Fibroblast of gingiva (primary cell): ENCODE measurements at regions not wholly inside any gene's neighbourhood (a gene's known extent, or its start where the extent isn't known, plus 50 kb on each side); places are given as distances from the start of the nearest gene placed in this dataset.
A peak's percentile ranks its signal among the peaks of the same experiment; 100 is the strongest.

Experiments used
- DNase-seq: peaks from one replicate; pipeline ENCODE4 v3.0.0-alpha.2; 2011; ENCODE audit warnings: low read depth

- DNase-seq = no peak
Measured at GRCh38 chr18:10225300-10225699, 229.1 kb upstream of the APCDD1 start.

GRCh38 chr18:10226971-10227370, 227.5 kb upstream of the APCDD1 start:
- no peak for DNase-seq

GRCh38 chr18:10228326-10228725, 226.1 kb upstream of the APCDD1 start:
- no peak for DNase-seq

GRCh38 chr18:10229458-10229857, 225.0 kb upstream of the APCDD1 start:
- DNase-seq = no peak

GRCh38 chr18:10230072-10230471, 224.4 kb upstream of the APCDD1 start:
- DNase-seq = peak; percentile 62

GRCh38 chr18:10231220-10231619, 223.2 kb upstream of the APCDD1 start:
- DNase-seq = no peak

GRCh38 chr18:10232062-10232461, 222.4 kb upstream of the APCDD1 start:
- no peak for DNase-seq

- no peak for DNase-seq
Measured at GRCh38 chr18:10233082-10233875, 221.2 kb upstream of the APCDD1 start.

- no peak for DNase-seq
Measured at GRCh38 chr18:10234281-10234680, 220.2 kb upstream of the APCDD1 start.

GRCh38 chr18:10234912-10235660, 219.3 kb upstream of the APCDD1 start:
- DNase-seq = peak; percentile 90

- no peak for DNase-seq
Measured at GRCh38 chr18:10235661-10235952, 218.8 kb upstream of the APCDD1 start.

GRCh38 chr18:10239103-10239502, 215.3 kb upstream of the APCDD1 start:
- peak; percentile 73 for DNase-seq

GRCh38 chr18:10239991-10240634, 214.3 kb upstream of the APCDD1 start:
- no peak for DNase-seq

GRCh38 chr18:10240973-10241372, 213.5 kb upstream of the APCDD1 start:
- DNase-seq = no peak

- no peak for DNase-seq
Measured at GRCh38 chr18:10241579-10241978, 212.9 kb upstream of the APCDD1 start.

GRCh38 chr18:10242936-10243680, 211.3 kb upstream of the APCDD1 start:
- DNase-seq = no peak

GRCh38 chr18:10244341-10244740, 210.1 kb upstream of the APCDD1 start:
- no peak for DNase-seq

- no peak for DNase-seq
Measured at GRCh38 chr18:10245031-10245845, 209.2 kb upstream of the APCDD1 start.

- no peak for DNase-seq
Measured at GRCh38 chr18:10245846-10246175, 208.6 kb upstream of the APCDD1 start.

GRCh38 chr18:10247021-10247741, 207.3 kb upstream of the APCDD1 start:
- no peak for DNase-seq

GRCh38 chr18:10247742-10248082, 206.7 kb upstream of the APCDD1 start:
- no peak for DNase-seq
